ENCODE measurements at regions not wholly inside any gene's neighbourhood (a gene's known extent, or its start where the extent isn't known, plus 50 kb on each side); places are given as distances from the start of the nearest gene placed in this dataset.

DNA sequence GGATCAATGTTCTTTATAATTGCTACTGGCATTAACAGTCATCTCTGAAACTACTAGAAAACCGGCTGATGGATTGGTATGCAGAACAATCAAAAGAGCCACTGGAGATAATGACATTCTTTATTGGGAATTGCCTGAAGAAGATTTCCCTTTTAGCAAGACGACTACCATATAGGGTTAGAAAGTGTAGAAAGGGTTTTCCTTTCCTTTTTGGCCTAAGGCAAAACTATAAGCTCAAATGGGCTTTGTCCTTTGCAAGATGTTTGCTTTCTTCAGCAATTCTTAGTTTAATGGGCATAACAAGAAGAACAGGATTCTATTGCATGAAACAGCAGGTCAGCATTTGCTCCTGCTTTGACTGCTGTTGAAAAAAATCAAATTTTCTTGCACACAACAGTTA lies 214.2 kb upstream of the PCDH10 start:
- TF ChIP-seq, protein P1, sequence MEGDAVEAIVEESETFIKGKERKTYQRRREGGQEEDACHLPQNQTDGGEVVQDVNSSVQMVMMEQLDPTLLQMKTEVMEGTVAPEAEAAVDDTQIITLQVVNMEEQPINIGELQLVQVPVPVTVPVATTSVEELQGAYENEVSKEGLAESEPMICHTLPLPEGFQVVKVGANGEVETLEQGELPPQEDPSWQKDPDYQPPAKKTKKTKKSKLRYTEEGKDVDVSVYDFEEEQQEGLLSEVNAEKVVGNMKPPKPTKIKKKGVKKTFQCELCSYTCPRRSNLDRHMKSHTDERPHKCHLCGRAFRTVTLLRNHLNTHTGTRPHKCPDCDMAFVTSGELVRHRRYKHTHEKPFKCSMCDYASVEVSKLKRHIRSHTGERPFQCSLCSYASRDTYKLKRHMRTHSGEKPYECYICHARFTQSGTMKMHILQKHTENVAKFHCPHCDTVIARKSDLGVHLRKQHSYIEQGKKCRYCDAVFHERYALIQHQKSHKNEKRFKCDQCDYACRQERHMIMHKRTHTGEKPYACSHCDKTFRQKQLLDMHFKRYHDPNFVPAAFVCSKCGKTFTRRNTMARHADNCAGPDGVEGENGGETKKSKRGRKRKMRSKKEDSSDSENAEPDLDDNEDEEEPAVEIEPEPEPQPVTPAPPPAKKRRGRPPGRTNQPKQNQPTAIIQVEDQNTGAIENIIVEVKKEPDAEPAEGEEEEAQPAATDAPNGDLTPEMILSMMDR (IDR thresholded peaks at IDR 0.05; ENCODE audit: insufficient read depth, low read length, poor library complexity, severe bottlenecking): no peak
- TF ChIP-seq EZH2phosphoT487 (conservative IDR thresholded peaks at IDR 0.05; ENCODE audit: low read length): no peak

Data from SU-DHL-6 (cell line).